ENCODE measurements at regions not wholly inside any gene's neighbourhood (a gene's known extent, or its start where the extent isn't known, plus 50 kb on each side); places are given as distances from the start of the nearest gene placed in this dataset.

DNA sequence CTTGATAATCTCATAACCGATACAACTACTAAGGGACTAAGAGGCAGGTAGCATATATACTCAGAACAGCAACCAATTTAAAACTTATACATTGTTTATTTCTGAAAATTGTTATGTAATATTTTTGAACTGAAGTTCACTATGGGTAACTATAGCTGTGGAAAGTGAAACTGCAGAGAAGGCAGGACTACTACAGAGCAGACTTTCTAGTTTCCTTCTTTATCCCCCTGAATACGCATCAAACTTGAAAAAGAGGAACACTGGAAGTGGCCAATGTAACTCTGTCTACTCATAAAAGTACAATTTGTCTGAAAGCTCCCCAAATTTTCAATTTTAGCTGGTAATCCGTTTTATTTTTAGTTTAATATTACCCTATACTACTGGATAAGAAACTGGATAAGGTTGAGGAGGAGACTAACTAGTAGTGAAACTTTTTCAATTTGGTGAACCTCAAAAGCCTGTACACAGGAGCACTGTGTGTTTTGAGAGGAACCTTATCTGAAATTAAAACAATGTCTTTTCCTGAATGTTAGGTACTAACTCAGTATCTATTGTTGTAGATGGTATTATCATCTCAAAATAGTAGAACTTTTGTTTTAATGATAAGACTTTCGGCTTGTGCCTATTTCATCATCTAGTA, 225.8 kb downstream of the GABRG1 start:
- H4K20me1 ChIP-seq (ENCODE audit: insufficient read depth, low read length), result no peaks in the 10 kb centered on the region
- H3K4me2 ChIP-seq (ENCODE audit: low read depth, low read length), result no peak overlapping the region
- no peak for ATAC-seq
- no peak for DNase-seq (ENCODE audit: low spot score)
- no peaks in the 10 kb centered on the region for H3K4me1 ChIP-seq (ENCODE audit: insufficient read depth, low read length)
- BruUV-seq (replicated peaks), result no TSS peak
- no peaks in the 10 kb centered on the region for H3K36me3 ChIP-seq (replicated peaks in 1 of 2; ENCODE audit: control insufficient read depth in 1 of 2, insufficient read depth in 2 of 2, low read length in 2 of 2)
- H3K27me3 ChIP-seq (ENCODE audit: control insufficient read depth in 1 of 2, insufficient read depth in 2 of 2, low read length in 2 of 2), result no peaks in the 10 kb centered on the region
- peaks cover 30% of the 10 kb centered on the region for H3K9me3 ChIP-seq (ENCODE audit: low read length)
- intact Hi-C loops (cut with micrococcal nuclease; ENCODE audit: unreplicated experiment) (no loop called here), in situ Hi-C loops (cut with HindIII; ENCODE audit: extremely low pct_ligation_motif_present, low pct_unique_long_range_greater_than_20kb) (no loop called here)
- ChIA-PET POLR2A (no interaction called here), CTCF (ENCODE audit: low intra/inter-chr PET ratio, low total read pairs) (no interaction called here)
- H3K79me2 ChIP-seq (ENCODE audit: insufficient read depth, low read length), result no peaks in the 10 kb centered on the region
- no peak overlapping the region for H3K27ac ChIP-seq (ENCODE audit: extremely low read length, insufficient read depth, low read length)
- no peak for FAIRE-seq
- H2AFZ ChIP-seq (ENCODE audit: low read length), result no peak overlapping the region
- no peak for TF ChIP-seq ZNF879 (CRISPR knock-in tag; IDR thresholded peaks at IDR 0.05)
- no peak for TF ChIP-seq ZNF343 (CRISPR knock-in tag; IDR thresholded peaks at IDR 0.05)
- TF ChIP-seq, protein P1, sequence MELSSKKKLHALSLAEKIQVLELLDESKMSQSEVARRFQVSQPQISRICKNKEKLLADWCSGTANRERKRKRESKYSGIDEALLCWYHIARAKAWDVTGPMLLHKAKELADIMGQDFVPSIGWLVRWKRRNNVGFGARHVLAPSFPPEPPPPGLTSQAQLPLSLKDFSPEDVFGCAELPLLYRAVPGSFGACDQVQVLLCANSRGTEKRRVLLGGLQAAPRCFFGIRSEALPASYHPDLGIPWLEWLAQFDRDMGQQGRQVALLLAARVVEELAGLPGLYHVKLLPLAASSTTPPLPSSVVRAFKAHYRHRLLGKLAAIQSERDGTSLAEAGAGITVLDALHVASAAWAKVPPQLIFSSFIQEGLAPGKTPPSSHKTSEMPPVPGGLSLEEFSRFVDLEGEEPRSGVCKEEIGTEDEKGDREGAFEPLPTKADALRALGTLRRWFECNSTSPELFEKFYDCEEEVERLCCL (CRISPR knock-in tag; IDR thresholded peaks at IDR 0.05; ENCODE audit: borderline replicate concordance), result no peak
- no peak for TF ChIP-seq ZNF709 (CRISPR knock-in tag; IDR thresholded peaks at IDR 0.05)
- no peak for TF ChIP-seq ISL2 (CRISPR knock-in tag; IDR thresholded peaks at IDR 0.05)
- TF ChIP-seq NCOA5 (CRISPR knock-in tag; IDR thresholded peaks at IDR 0.05), result no peak
- TF ChIP-seq, protein P2, sequence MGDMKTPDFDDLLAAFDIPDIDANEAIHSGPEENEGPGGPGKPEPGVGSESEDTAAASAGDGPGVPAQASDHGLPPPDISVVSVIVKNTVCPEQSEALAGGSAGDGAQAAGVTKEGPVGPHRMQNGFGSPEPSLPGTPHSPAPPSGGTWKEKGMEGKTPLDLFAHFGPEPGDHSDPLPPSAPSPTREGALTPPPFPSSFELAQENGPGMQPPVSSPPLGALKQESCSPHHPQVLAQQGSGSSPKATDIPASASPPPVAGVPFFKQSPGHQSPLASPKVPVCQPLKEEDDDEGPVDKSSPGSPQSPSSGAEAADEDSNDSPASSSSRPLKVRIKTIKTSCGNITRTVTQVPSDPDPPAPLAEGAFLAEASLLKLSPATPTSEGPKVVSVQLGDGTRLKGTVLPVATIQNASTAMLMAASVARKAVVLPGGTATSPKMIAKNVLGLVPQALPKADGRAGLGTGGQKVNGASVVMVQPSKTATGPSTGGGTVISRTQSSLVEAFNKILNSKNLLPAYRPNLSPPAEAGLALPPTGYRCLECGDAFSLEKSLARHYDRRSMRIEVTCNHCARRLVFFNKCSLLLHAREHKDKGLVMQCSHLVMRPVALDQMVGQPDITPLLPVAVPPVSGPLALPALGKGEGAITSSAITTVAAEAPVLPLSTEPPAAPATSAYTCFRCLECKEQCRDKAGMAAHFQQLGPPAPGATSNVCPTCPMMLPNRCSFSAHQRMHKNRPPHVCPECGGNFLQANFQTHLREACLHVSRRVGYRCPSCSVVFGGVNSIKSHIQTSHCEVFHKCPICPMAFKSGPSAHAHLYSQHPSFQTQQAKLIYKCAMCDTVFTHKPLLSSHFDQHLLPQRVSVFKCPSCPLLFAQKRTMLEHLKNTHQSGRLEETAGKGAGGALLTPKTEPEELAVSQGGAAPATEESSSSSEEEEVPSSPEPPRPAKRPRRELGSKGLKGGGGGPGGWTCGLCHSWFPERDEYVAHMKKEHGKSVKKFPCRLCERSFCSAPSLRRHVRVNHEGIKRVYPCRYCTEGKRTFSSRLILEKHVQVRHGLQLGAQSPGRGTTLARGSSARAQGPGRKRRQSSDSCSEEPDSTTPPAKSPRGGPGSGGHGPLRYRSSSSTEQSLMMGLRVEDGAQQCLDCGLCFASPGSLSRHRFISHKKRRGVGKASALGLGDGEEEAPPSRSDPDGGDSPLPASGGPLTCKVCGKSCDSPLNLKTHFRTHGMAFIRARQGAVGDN (CRISPR knock-in tag; IDR thresholded peaks at IDR 0.05), result no peak
- no peak for TF ChIP-seq CENPX (CRISPR knock-in tag; IDR thresholded peaks at IDR 0.05)
- no peak overlapping the region for H3K9ac ChIP-seq (ENCODE audit: insufficient read depth, low read depth, low read length)
- H3K4me3 ChIP-seq (replicated peaks in 1 of 3; ENCODE audit: insufficient read depth in 1 of 3, low read depth in 2 of 3, low read length in 3 of 3), result no peak overlapping the region
- 1% methylated on average over 4 of the region's 4 CpGs for WGBS (ENCODE audit: low lambda C conversion rate)

Data from HepG2 (cell line).